ENCODE measurements at regions not wholly inside any gene's neighbourhood (a gene's known extent, or its start where the extent isn't known, plus 50 kb on each side); places are given as distances from the start of the nearest gene placed in this dataset.

GRCh38 chr12:127429551-127430285 lies 837.3 kb upstream of the TMEM132C start:
- Mint-ChIP-seq H3K36me3 (no peaks in the 10 kb centered on the region), H3K9me3 (peaks cover 6% of the 10 kb centered on the region), H3K4me1 (no peaks in the 10 kb centered on the region), H3K4me3 (no peak overlapping the region), H3K27ac (no peak overlapping the region), H3K27me3 (peaks cover 2% of the 10 kb centered on the region)

DNA sequence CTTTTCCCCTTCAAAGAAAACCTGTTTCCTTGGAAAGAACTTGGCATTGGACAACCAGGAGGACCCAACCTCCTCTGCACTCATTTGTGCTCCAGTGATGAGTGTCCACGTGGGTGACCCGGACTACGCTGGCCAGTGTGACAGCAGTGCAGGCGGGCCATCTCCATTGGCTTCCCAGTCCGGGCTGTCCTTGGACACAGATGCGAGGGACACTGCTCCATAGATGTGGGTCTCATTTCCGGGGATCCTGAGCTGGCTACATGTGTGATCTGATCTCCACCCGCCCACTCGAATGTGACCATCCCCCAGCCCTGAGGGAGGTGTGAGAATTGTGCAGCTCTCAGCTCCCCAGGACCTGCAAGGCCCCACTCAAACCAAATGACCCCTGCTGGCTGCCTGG lies 836.6 kb upstream of the TMEM132C start:
- H3K27me3 Mint-ChIP-seq, result peaks cover 2% of the 10 kb centered on the region
- H3K27ac Mint-ChIP-seq, result no peak overlapping the region
- peaks cover 2% of the 10 kb centered on the region for H3K9me3 Mint-ChIP-seq
- H3K4me3 Mint-ChIP-seq, result no peak overlapping the region
- no peaks in the 10 kb centered on the region for H3K4me1 Mint-ChIP-seq
- no peaks in the 10 kb centered on the region for H3K36me3 Mint-ChIP-seq

DNA sequence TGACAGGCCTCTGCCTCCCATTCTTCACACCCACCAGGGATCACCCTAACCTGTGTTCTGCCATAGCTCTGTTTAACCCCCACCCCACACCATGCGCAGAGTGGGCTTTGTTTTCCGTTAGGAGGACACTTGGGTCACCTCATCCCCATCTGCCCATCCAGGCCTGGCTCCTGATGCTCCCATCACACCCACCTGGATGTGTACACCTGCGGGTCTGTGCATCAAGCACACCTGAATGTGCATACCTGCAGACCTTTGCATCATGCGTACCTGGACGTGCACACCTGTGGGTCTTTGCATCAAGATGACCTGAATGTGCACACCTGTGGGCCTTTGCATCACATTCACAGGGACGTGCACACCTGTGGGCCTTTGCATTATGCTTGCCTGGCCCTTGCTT lies 835.8 kb upstream of the TMEM132C start:
- Mint-ChIP-seq H3K4me1 (no peaks in the 10 kb centered on the region), H3K36me3 (no peaks in the 10 kb centered on the region), H3K27me3 (peaks cover 2% of the 10 kb centered on the region), H3K4me3 (no peak overlapping the region), H3K9me3 (peaks cover 5% of the 10 kb centered on the region), H3K27ac (no peak overlapping the region)

DNA sequence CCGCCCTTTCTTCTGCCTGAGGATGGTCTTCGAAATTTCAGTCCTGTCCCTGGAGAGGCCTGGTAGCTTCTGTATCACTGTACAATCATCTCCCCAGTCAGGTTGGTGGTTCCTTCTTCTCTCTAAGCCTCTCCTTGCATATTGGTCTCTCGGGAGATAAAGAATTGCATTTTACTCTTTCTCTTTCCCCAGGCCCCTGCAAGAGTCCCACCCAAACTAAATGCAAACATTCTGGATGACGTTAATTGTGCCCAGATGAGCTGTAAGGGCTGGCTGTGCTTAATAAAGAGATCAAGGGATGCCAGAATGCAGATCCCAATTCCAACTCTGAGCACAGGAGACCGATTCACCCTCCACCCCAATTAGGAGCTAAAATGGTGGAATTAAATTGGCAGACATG lies 835.4 kb upstream of the TMEM132C start:
- H3K27me3 Mint-ChIP-seq, result peaks cover 2% of the 10 kb centered on the region
- H3K27ac Mint-ChIP-seq, result no peak overlapping the region
- H3K9me3 Mint-ChIP-seq, result peaks cover 10% of the 10 kb centered on the region
- no peaks in the 10 kb centered on the region for H3K4me1 Mint-ChIP-seq
- H3K4me3 Mint-ChIP-seq, result no peak overlapping the region
- no peaks in the 10 kb centered on the region for H3K36me3 Mint-ChIP-seq

GRCh38 chr12:127435439-127435838 lies 831.5 kb upstream of the TMEM132C start:
- no peak overlapping the region for H3K27ac Mint-ChIP-seq
- no peaks in the 10 kb centered on the region for H3K27me3 Mint-ChIP-seq
- no peaks in the 10 kb centered on the region for H3K36me3 Mint-ChIP-seq
- no peaks in the 10 kb centered on the region for H3K4me1 Mint-ChIP-seq
- H3K9me3 Mint-ChIP-seq, result peaks cover 15% of the 10 kb centered on the region
- H3K4me3 Mint-ChIP-seq, result no peak overlapping the region

DNA sequence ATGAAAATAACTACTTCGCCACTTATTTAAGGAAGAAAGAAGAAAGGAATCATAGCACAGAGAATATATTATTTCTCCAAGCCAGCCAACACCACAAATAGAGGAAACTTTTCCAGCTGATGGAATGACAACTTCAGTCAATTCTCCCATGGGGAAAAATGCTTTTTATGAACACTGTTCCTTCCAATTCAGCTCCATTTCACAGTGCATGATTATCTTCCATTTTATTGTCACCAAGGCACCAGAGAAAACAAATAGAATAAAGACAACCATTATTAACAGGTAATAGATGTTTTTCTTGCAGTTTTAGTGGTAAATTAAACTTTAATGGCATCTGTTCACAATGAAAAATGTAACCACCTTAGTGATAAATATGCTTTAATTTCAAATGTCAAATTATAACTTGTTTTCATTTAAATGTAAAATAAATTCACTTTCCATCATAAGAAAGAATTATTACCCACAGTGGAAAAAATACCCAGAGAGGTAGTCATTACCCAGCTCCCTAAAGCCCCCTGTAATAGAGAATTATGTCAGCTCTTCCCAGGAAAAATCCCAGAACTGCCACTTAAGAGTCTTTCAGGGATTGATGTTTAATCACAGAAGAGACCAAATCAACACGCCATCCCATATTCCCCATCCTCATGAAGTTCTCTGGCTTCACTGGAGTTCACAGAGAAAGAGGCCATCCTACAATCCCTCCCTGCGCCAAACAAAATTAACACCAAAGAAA lies 828.3 kb upstream of the TMEM132C start:
- H3K9me3 Mint-ChIP-seq, result peaks cover 15% of the 10 kb centered on the region
- H3K27ac Mint-ChIP-seq, result no peak overlapping the region
- no peaks in the 10 kb centered on the region for H3K27me3 Mint-ChIP-seq

DNA sequence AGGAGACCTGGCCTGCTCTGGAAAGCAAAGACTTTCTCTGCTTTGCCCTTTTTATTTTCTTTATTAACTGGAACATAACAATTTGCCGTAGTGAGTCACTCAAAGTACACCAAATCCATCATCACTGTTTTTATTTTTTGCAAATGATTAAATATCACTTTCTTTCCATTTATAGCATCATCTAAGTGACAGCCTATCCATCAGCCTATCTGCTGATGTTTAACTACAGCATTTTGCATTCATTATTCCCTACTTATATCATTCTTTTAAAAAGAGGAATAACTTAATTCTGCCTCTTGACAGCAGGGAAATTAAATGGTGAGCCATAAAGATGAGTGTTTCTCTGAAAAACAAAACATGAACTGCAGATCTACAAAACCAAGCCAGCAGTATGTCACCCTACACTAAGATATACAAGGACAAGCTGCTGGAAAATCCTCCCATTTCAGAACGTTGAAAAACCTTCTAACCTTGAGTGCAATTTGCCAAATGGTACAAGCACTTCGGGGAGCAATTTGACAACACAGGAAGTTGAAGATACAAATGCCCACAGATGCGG lies 821.3 kb upstream of the TMEM132C start:
- Mint-ChIP-seq H3K27ac (no peak overlapping the region), H3K27me3 (no peaks in the 10 kb centered on the region), H3K9me3 (no peaks in the 10 kb centered on the region), H3K36me3 (no peaks in the 10 kb centered on the region), H3K4me1 (no peaks in the 10 kb centered on the region), H3K4me3 (no peak overlapping the region)

More for the DNA sequence above, 828.3 kb upstream of the TMEM132C start:
- Mint-ChIP-seq H3K4me3 (no peak overlapping the region), H3K36me3 (no peaks in the 10 kb centered on the region), H3K4me1 (no peaks in the 10 kb centered on the region)

DNA sequence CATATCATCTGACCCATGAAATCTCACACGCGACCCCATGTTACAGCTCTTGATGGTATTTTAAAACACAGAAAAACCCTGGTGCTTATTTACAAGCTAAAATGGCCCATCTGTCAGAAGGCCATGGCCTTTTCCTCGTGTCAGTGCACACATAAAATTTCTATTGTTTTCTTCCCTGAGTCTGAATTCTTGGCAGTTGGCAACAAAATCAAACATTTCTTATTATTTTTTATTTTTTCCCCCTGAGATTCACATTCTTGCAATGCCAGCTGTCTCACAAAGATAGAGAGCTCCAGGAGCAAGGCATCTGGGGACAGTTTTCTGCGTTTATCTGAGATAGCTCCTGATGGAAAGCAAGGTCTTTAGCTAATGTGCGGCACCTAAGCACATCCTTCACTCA lies 818.1 kb upstream of the TMEM132C start:
- Mint-ChIP-seq H3K36me3 (no peaks in the 10 kb centered on the region), H3K4me1 (no peaks in the 10 kb centered on the region), H3K27me3 (peaks cover 5% of the 10 kb centered on the region), H3K27ac (no peak overlapping the region), H3K4me3 (no peak overlapping the region), H3K9me3 (no peaks in the 10 kb centered on the region)

GRCh38 chr12:127450826-127451225 lies 816.1 kb upstream of the TMEM132C start:
- Mint-ChIP-seq H3K9me3 (no peaks in the 10 kb centered on the region), H3K4me1 (no peaks in the 10 kb centered on the region), H3K27me3 (peaks cover 12% of the 10 kb centered on the region), H3K4me3 (no peak overlapping the region), H3K36me3 (no peaks in the 10 kb centered on the region), H3K27ac (no peak overlapping the region)

DNA sequence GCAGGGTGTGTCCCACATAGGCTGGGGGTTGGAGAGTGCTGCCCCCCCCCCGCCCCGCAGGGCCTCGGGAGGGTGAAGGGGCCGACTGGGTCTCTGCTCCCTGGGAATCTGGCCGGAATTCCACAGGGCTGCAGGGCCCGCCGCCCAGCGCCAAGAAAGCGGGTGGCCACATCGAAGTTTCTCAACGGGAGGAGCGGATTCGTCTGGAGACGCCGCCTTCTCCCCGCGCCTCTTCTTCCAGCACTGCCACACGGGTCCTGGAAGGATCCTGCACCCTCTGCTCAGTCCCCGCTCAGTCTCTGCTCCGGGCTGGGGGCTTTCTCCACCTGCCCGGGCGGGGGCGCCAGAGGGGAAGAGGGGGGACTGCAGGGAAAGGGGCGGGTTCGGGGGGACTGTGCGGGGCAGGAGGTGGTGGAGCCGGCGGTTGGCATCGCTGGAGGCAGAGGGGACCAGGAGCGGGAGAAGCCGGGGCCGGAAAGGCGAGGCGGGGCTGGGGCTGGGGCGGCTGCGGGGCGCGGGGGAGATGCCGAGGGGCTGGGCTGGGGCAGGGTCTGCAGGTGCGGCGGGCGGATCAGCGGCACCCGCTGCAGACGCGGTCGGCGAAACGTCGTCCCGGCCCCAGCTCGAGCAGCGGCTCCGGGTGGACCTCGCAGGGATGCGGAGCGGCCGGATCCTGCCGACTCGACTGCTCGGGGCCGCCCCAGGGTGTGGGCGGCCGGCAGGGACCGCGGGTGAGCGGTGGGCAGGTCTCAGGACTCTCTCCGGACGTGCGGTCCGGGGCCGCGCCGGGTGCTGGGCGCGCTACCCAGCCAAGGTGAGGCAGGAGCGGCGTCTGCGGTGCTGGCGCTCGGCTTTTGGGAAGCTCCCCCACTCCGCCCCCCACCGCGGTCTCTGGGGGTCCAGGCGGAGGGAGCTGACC lies 811.4 kb upstream of the TMEM132C start:
- Mint-ChIP-seq H3K4me1 (no peaks in the 10 kb centered on the region), H3K27ac (no peak overlapping the region), H3K9me3 (peaks cover 5% of the 10 kb centered on the region), H3K4me3 (no peak overlapping the region), H3K27me3 (peaks cover 22% of the 10 kb centered on the region), H3K36me3 (no peaks in the 10 kb centered on the region)

- Mint-ChIP-seq H3K4me1 (no peaks in the 10 kb centered on the region), H3K4me3 (no peak overlapping the region), H3K27me3 (peaks cover 20% of the 10 kb centered on the region), H3K9me3 (peaks cover 5% of the 10 kb centered on the region), H3K36me3 (no peaks in the 10 kb centered on the region), H3K27ac (no peak overlapping the region)
These were observed 809.2 kb upstream of the TMEM132C start for GRCh38 chr12:127457726-127458125.

DNA sequence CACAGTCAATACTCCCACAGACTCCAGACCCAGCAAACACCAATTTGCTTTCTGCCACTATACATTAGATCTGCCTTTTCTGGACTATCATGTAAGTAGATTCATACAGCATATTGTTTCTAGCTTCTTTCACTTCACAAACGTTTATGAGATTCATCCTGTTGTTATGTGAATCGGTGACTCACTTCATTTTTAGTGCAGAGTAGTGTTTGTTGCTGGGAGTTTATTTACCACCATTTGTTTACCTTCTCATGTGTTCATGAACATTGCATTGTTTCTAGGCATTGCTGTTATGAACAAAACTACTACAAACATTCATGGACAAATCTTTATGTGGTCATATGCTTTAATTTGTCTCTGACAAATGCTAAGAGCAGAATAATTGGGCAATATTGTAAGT lies 807.8 kb upstream of the TMEM132C start:
- Mint-ChIP-seq H3K27me3 (peaks cover 18% of the 10 kb centered on the region), H3K27ac (no peak overlapping the region), H3K4me1 (no peaks in the 10 kb centered on the region), H3K36me3 (no peaks in the 10 kb centered on the region), H3K4me3 (no peak overlapping the region), H3K9me3 (peaks cover 5% of the 10 kb centered on the region)

DNA sequence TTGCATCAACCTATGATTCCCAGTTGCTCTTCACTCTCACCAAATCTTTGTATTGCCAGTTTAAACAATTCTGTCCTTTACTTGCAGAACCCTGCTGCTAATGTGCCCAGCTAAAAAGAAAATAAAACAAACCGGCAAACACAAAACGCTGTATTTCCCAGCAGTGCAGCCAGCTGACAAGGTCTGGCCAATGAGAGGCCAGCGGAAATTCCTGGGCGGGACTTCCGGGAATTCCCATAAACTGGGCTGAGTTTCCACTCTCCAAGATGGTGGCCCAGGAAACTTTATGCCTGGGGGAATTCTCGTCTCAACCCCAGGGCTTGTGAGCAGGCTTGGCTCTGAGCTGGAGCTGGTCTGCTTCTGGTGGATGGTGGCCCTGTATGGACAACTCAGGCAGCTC lies 807.3 kb upstream of the TMEM132C start:
- no peak overlapping the region for H3K27ac Mint-ChIP-seq
- H3K9me3 Mint-ChIP-seq, result peaks cover 5% of the 10 kb centered on the region
- H3K4me3 Mint-ChIP-seq, result no peak overlapping the region
- H3K4me1 Mint-ChIP-seq, result no peaks in the 10 kb centered on the region
- H3K27me3 Mint-ChIP-seq, result peaks cover 14% of the 10 kb centered on the region
- H3K36me3 Mint-ChIP-seq, result no peaks in the 10 kb centered on the region

DNA sequence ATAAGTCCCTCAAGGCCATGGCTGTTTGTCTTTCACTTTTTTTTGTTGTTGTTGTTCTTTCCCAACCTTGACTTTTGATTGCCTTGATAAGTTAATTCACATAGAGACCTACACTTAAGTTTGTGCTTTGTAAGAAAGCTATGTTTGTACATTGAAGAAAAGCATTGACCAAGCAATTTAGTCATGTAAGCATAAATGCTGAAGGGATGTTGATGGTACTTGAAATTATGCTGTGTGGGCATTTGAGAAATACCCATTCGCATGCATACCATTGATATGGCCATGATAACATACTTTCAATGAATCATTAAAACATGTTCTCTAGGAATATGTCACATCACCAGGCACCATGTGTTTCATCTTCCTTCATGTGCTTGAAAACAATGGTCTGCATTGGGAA lies 803.7 kb upstream of the TMEM132C start:
- no peak overlapping the region for H3K4me3 Mint-ChIP-seq
- no peaks in the 10 kb centered on the region for H3K36me3 Mint-ChIP-seq
- peaks cover 5% of the 10 kb centered on the region for H3K9me3 Mint-ChIP-seq
- peaks cover 5% of the 10 kb centered on the region for H3K27me3 Mint-ChIP-seq
- no peak overlapping the region for H3K27ac Mint-ChIP-seq
- no peaks in the 10 kb centered on the region for H3K4me1 Mint-ChIP-seq

GRCh38 chr12:127469331-127469730 lies 797.6 kb upstream of the TMEM132C start:
- no peaks in the 10 kb centered on the region for H3K36me3 Mint-ChIP-seq
- no peaks in the 10 kb centered on the region for H3K9me3 Mint-ChIP-seq
- no peak overlapping the region for H3K27ac Mint-ChIP-seq

More at GRCh38 chr12:127469331-127469730, 797.6 kb upstream of the TMEM132C start:
- Mint-ChIP-seq H3K4me3 (no peak overlapping the region), H3K4me1 (no peaks in the 10 kb centered on the region), H3K27me3 (peaks cover 3% of the 10 kb centered on the region)
